SK-N-SH (cell line): ENCODE measurements at regions not wholly inside any gene's neighbourhood (a gene's known extent, or its start where the extent isn't known, plus 50 kb on each side); places are given as distances from the start of the nearest gene placed in this dataset.

Experiments
- CTCF ChIA-PET: fragments of 300-600, 350-600 bp; formaldehyde crosslinking; extraction: SDS; loops from one replicate; lab custom pipeline; 2021; lab: Yijun Ruan, JAX
- POLR2A ChIA-PET: fragments of 350-600 bp; sonication (Branson Sonifier 250); formaldehyde crosslinking; extraction: SDS; loops from one replicate; lab custom pipeline; 2020; ENCODE audit warnings: antibody characterized with exemption, inconsistent platforms; lab: Yijun Ruan, JAX
- DNase-seq: peaks from one replicate; pipeline ENCODE4 v3.0.0; 2012
- H2AFZ ChIP-seq: fragments of 200-600 bp; sonication (generic); 2 replicates; pipeline ENCODE4 v1.8.1; 2016; ENCODE audit warnings: antibody characterized with exemption, mild to moderate bottlenecking, low read depth
- H3F3A ChIP-seq: fragments of 200-600 bp; sonication (generic); replicated peaks from 2 replicates; pipeline ENCODE3; 2016; ENCODE audit warnings: antibody characterized with exemption, mild to moderate bottlenecking; ENCODE audit not compliant: insufficient read depth
- H3K27ac ChIP-seq, 2 experiments: fragments of 200-500 bp in 1 of 2; fragments of 200-600 bp in 1 of 2; sonication (Bioruptor generic) in 1 of 2; sonication (generic), shearing (Covaris generic) in 1 of 2; 2 replicates each; pipeline versions ENCODE4 v1.5.1 to v1.6.1; 2014 to 2016; ENCODE audit warnings: low read depth in 2 of 2, inconsistent platforms in 1 of 2, low read length in 1 of 2, mild to moderate bottlenecking in 1 of 2, mixed read lengths in 1 of 2
- H3K27me3 ChIP-seq: fragments of 200-600 bp; sonication (generic), shearing (Covaris generic); 2 replicates; pipeline ENCODE4 v1.6.1; 2016; ENCODE audit warnings: mixed run types; ENCODE audit not compliant: insufficient read depth
- H3K36me3 ChIP-seq, 2 experiments: fragments of 200-500 bp in 1 of 2; fragments of 200-600 bp in 1 of 2; sonication (Bioruptor generic) in 1 of 2; sonication (generic) in 1 of 2; replicated peaks in 1 of 2; 2 replicates each; pipeline versions ENCODE3 to v1.5.1; 2014 to 2016; ENCODE audit warnings: low read length in 1 of 2, mild to moderate bottlenecking in 1 of 2; ENCODE audit not compliant: insufficient read depth in 2 of 2, control insufficient read depth in 1 of 2
- H3K4me1 ChIP-seq, 2 experiments: fragments of 200-500 bp in 1 of 2; fragments of 200-600 bp in 1 of 2; sonication (Bioruptor generic) in 1 of 2; sonication (generic), shearing (Covaris generic) in 1 of 2; 2 replicates each; pipeline versions ENCODE4 v1.5.1 to v1.6.1; 2014 to 2016; ENCODE audit warnings: low read depth in 1 of 2, low read length in 1 of 2, mixed run types in 1 of 2; ENCODE audit not compliant: insufficient read depth in 2 of 2, control insufficient read depth in 1 of 2
- H3K4me2 ChIP-seq: fragments of 200-600 bp; sonication (generic), shearing (Covaris generic); 2 replicates; pipeline ENCODE4 v1.6.1; 2017; ENCODE audit warnings: mixed run types
- H3K4me3 ChIP-seq, 2 experiments: fragments of 200-500 bp in 1 of 2; fragments of 200-600 bp in 1 of 2; sonication (Bioruptor generic) in 1 of 2; sonication (generic), shearing (Covaris generic) in 1 of 2; 2 replicates each; pipeline versions ENCODE4 v1.5.1 to v1.8.1; 2014 to 2016; ENCODE audit warnings: low read depth in 2 of 2, inconsistent platforms in 1 of 2, low read length in 1 of 2, mild to moderate bottlenecking in 1 of 2, mixed read lengths in 1 of 2, moderate library complexity in 1 of 2
- H3K79me2 ChIP-seq: fragments of 200-600 bp; sonication (generic); 2 replicates; pipeline ENCODE4 v1.8.1; 2017; ENCODE audit warnings: mild to moderate bottlenecking; ENCODE audit not compliant: insufficient read depth
- H3K9ac ChIP-seq: fragments of 200-600 bp; sonication (generic); 2 replicates; pipeline ENCODE4 v1.6.1; 2017; ENCODE audit warnings: mixed run types
- H3K9me2 ChIP-seq: fragments of 200-600 bp; sonication (generic); 2 replicates; pipeline ENCODE4 v1.6.1; 2017; ENCODE audit warnings: mixed run types
- H3K9me3 ChIP-seq: fragments of 200-600 bp; sonication (generic); 2 replicates; pipeline ENCODE4 v1.6.1; 2017; ENCODE audit warnings: mixed run types, mild to moderate bottlenecking, moderate library complexity
- H4K20me1 ChIP-seq: fragments of 200-600 bp; sonication (generic); 2 replicates; pipeline ENCODE4 v1.6.1; 2017; ENCODE audit warnings: mild to moderate bottlenecking, mixed run types; ENCODE audit not compliant: insufficient read depth
- CTCF ChIP-seq: fragments of 200-600 bp; sonication (generic); IDR thresholded peaks from 2 replicates; pipeline ENCODE4 v1.6.1; 2017; ENCODE audit warnings: antibody characterized with exemption, mild to moderate bottlenecking, moderate library complexity
- GABPA ChIP-seq: IDR thresholded peaks from 2 replicates; pipeline ENCODE4 v1.4.0; 2012; ENCODE audit warnings: low read depth, mild to moderate bottlenecking
- IRF3 ChIP-seq: fragments of 150-350 bp; IDR thresholded peaks from 2 replicates; pipeline ENCODE4 v1.6.1; 2016; ENCODE audit warnings: mild to moderate bottlenecking, low read depth, low read length
- MAX ChIP-seq: IDR thresholded peaks from 2 replicates; pipeline ENCODE4 v1.4.0; 2012; ENCODE audit warnings: low read depth
- MEF2A ChIP-seq: IDR thresholded peaks from 2 replicates; pipeline ENCODE4 v1.4.0; 2012; ENCODE audit warnings: low read depth, borderline replicate concordance
- MXI1 ChIP-seq: IDR thresholded peaks from 2 replicates; pipeline ENCODE4 v1.6.1; 2012; ENCODE audit warnings: mild to moderate bottlenecking, low read depth, low read length, improper control_type of control experiment
- PBX3 ChIP-seq: IDR thresholded peaks from 2 replicates; pipeline ENCODE4; 2012
- POLR2AphosphoS5 ChIP-seq: IDR thresholded peaks from 2 replicates; pipeline ENCODE4 v1.6.1; 2012; ENCODE audit warnings: low read depth, low read length
- TAF1 ChIP-seq: IDR thresholded peaks from 2 replicates; pipeline ENCODE4 v1.6.1; 2012; ENCODE audit warnings: low read depth, mild to moderate bottlenecking, low read length, moderate library complexity, borderline replicate concordance
- TEAD4 ChIP-seq: IDR thresholded peaks from 2 replicates; pipeline ENCODE4 v1.4.0; 2012; ENCODE audit warnings: mild to moderate bottlenecking, borderline replicate concordance; ENCODE audit not compliant: insufficient read depth
- USF1 ChIP-seq: IDR thresholded peaks from 2 replicates; pipeline ENCODE4 v1.4.0; 2012; ENCODE audit warnings: low read depth, borderline replicate concordance
- ZBTB33 ChIP-seq: IDR thresholded peaks from 2 replicates; pipeline ENCODE4 v1.4.0; 2012; ENCODE audit warnings: low read depth, borderline replicate concordance
- WGBS: methylation state at CpG from one replicate; pipeline ENCODE4 v1.1.6; 2017; ENCODE audit warnings: low lambda C conversion rate; 5-methylcytosine and 5-hydroxymethylcytosine counted together

GRCh38 chr5:89315286-89316100 is 432.5 kb upstream of the MEF2C start:
- CTCF ChIA-PET, result no interaction called here
- H3K79me2 ChIP-seq, result no peaks in the 10 kb centered on the region
- no peak overlapping the region; a peak in 1 of 4 replicates for H3K27ac ChIP-seq
- no peak overlapping the region for H3K4me3 ChIP-seq
- no peak overlapping the region for H3K4me2 ChIP-seq
- POLR2A ChIA-PET, result no interaction called here
- peaks cover 17% of the 10 kb centered on the region for H3F3A ChIP-seq
- H2AFZ ChIP-seq, result no peak overlapping the region
- TF ChIP-seq USF1 (no peak), MXI1 (no peak), PBX3 (no peak), CTCF (no peak), IRF3 (no peak), MEF2A (no peak)
- no peaks in the 10 kb centered on the region for H3K9me3 ChIP-seq
- H3K9ac ChIP-seq, result no peak overlapping the region
- no peak for DNase-seq
- no peaks in the 10 kb centered on the region for H3K27me3 ChIP-seq
- H3K9me2 ChIP-seq, result 0 out of 2 replicates have a peak, but pooled peaks cover 3% of the 10 kb centered on the region
- no peaks in the 10 kb centered on the region for H4K20me1 ChIP-seq
- WGBS, result 81% methylated on average over 12 of the region's 12 CpGs
- H3K4me1 ChIP-seq, result peaks cover 2 to 14% of the 10 kb centered on the region in 2 experiments; a peak in 3 of 4 replicates
- no peaks in the 10 kb centered on the region for H3K36me3 ChIP-seq

GRCh38 chr5:89313804-89314588 is 431.0 kb upstream of the MEF2C start:
- Histone ChIP-seq H3K4me2 (peak overlapping the region; percentile 46), H2AFZ (peak overlapping the region; percentile 63), H3K27ac (peak overlapping the region; percentile 58 to 81; a peak in 3 of 4 replicates), H3K4me1 (peaks cover 2 to 14% of the 10 kb centered on the region in 2 experiments; a peak in 3 of 4 replicates), H3K9me3 (no peaks in the 10 kb centered on the region), H3K9me2 (no peaks in the 10 kb centered on the region), H3K9ac (peak overlapping the region; percentile 6; the same call in 1 of the 2 replicates), H3F3A (peaks cover 17% of the 10 kb centered on the region), H3K4me3 (no peak overlapping the region), H4K20me1 (no peaks in the 10 kb centered on the region), H3K79me2 (no peaks in the 10 kb centered on the region), H3K27me3 (no peaks in the 10 kb centered on the region), H3K36me3 (no peaks in the 10 kb centered on the region)
- CTCF ChIA-PET, result no interaction called here
- WGBS, result 6% methylated on average over 3 of the region's 3 CpGs
- DNase-seq, result no peak
- POLR2A ChIA-PET, result no interaction called here
- TF ChIP-seq TAF1, result no peak
- no peak for TF ChIP-seq CTCF
- no peak for TF ChIP-seq GABPA
- no peak; the same call in 1 of the 2 replicates for TF ChIP-seq MAX
- peak; percentile 42; the same call in 1 of the 2 replicates for TF ChIP-seq ZBTB33
- TF ChIP-seq TEAD4, result peak; percentile 56; the same call in 1 of the 2 replicates
- peak; percentile 67 for TF ChIP-seq POLR2AphosphoS5
